OCI-LY7 (cell line): ENCODE measurements at regions not wholly inside any gene's neighbourhood (a gene's known extent, or its start where the extent isn't known, plus 50 kb on each side); places are given as distances from the start of the nearest gene placed in this dataset.

Experiments used
- BruUV-seq: library from RNA; stranded (reverse); fragments of 400-500 nt; replicated peaks from 2 replicates; lab custom pipeline; 2021; lab: Mats Ljungman, UMichigan
- CTCF ChIA-PET: fragments of 300-600 bp; sonication (Branson Sonifier 250); formaldehyde crosslinking; loops from one replicate; lab custom pipeline; 2022; ENCODE audit warnings: antibody characterized with exemption; ENCODE audit not compliant: unreplicated experiment; lab: Charles Lee
- POLR2A ChIA-PET: fragments of 300-600 bp; sonication (Branson Sonifier 250); formaldehyde crosslinking; loops from one replicate; lab custom pipeline; 2022; ENCODE audit warnings: antibody characterized with exemption; lab: Charles Lee
- DNase-seq: peaks from one replicate; pipeline ENCODE4 v3.0.0-alpha.2; 2015; ENCODE audit warnings: low spot score
- H2AFZ ChIP-seq: fragments of 200-600 bp; sonication (generic), shearing (Covaris generic); 2 replicates; pipeline ENCODE4 v1.6.1; 2014; ENCODE audit warnings: mild to moderate bottlenecking, antibody characterized with exemption, low read length, moderate library complexity
- H3K27ac ChIP-seq: fragments of 200-600 bp; sonication (generic); 2 replicates; pipeline ENCODE4 v1.5.1; 2014; ENCODE audit warnings: mixed run types, low read depth, mild to moderate bottlenecking, moderate library complexity, low read length, inconsistent platforms; ENCODE audit not compliant: poor library complexity, severe bottlenecking
- H3K36me3 ChIP-seq: fragments of 200-600 bp; sonication (generic); 2 replicates; pipeline ENCODE4 v1.6.1; 2014; ENCODE audit warnings: mild to moderate bottlenecking, antibody characterized with exemption, low read length, moderate library complexity, mixed read lengths; ENCODE audit not compliant: insufficient read depth
- H3K4me1 ChIP-seq: fragments of 200-600 bp; sonication (generic); 2 replicates; pipeline ENCODE4 v1.5.1; 2014; ENCODE audit warnings: mild to moderate bottlenecking, low read length; ENCODE audit not compliant: insufficient read depth, poor library complexity, severe bottlenecking
- H3K4me2 ChIP-seq: fragments of 200-600 bp; sonication (generic); 2 replicates; pipeline ENCODE4 v1.6.1; 2014; ENCODE audit warnings: mild to moderate bottlenecking, low read length
- H3K4me3 ChIP-seq: fragments of 200-600 bp; sonication (generic); 2 replicates; pipeline ENCODE4 v1.5.1; 2014; ENCODE audit warnings: mild to moderate bottlenecking, low read depth, low read length; ENCODE audit not compliant: poor library complexity, severe bottlenecking
- H3K79me2 ChIP-seq: fragments of 200-600 bp; sonication (generic); 2 replicates; pipeline ENCODE4 v1.6.1; 2016; ENCODE audit warnings: low read depth, mild to moderate bottlenecking, low read length, moderate library complexity, mixed read lengths; ENCODE audit not compliant: insufficient read depth
- H3K9me2 ChIP-seq: fragments of 200-600 bp; sonication (generic); 2 replicates; pipeline ENCODE4 v1.6.1; 2016; ENCODE audit warnings: mild to moderate bottlenecking, low read length, mixed read lengths; ENCODE audit not compliant: insufficient read depth
- H3K9me3 ChIP-seq: fragments of 200-600 bp; sonication (generic); 2 replicates; pipeline ENCODE4 v1.6.1; 2014; ENCODE audit warnings: mild to moderate bottlenecking, mixed run types, low read length, mixed read lengths
- H4K20me1 ChIP-seq: fragments of 200-600 bp; sonication (generic); 2 replicates; pipeline ENCODE4 v1.6.1; 2014; ENCODE audit warnings: mild to moderate bottlenecking, antibody characterized with exemption, low read length, moderate library complexity, mixed read lengths; ENCODE audit not compliant: insufficient read depth
- CTCF ChIP-seq: fragments of 200-600 bp; sonication (generic); conservative IDR thresholded peaks from 2 replicates; pipeline ENCODE4 v1.5.1; 2014; ENCODE audit warnings: mild to moderate bottlenecking, antibody characterized with exemption, low read length, moderate library complexity, mixed read lengths
- EZH2phosphoT487 ChIP-seq: fragments of 200-600 bp; sonication (generic); IDR thresholded peaks from 2 replicates; pipeline ENCODE4 v1.6.1; 2018; ENCODE audit warnings: low read depth, borderline replicate concordance, mild to moderate bottlenecking, mixed run types, antibody characterized with exemption, low read length, moderate library complexity, mixed read lengths
- intact Hi-C: fragments of 100-400 bp; cut with micrococcal nuclease; formaldehyde crosslinking; loops from one replicate; pipeline ENCODE4 v1.10.0; 2022; ENCODE audit not compliant: unreplicated experiment

DNA sequence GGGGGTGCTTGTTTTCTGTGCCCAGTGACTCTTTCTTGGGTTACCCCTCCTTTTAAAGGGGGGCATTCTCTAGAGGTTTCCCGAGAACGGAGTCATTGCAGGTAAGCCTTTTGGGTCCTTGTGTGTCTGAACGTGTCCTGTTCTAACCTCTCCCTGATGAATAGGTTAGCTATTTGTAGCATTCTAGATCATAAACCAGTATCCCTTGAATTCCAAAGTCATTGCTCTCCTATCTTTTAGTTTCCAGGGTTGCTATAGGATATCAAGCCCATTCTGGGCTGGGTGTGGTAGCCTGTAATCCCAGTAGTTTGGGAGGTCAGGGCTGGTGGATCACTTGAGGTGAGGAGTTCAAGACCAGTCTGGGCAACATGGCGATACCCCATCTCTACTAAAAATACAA lies 65.9 kb upstream of the YWHAQ start:
- POLR2A ChIA-PET = no interaction called here
- Histone ChIP-seq H3K36me3 (no peaks in the 10 kb centered on the region), H4K20me1 (no peaks in the 10 kb centered on the region), H3K9me2 (no peaks in the 10 kb centered on the region), H3K4me2 (no peak overlapping the region), H3K27ac (no peak overlapping the region), H2AFZ (no peak overlapping the region), H3K9me3 (no peaks in the 10 kb centered on the region), H3K4me3 (no peak overlapping the region), H3K79me2 (no peaks in the 10 kb centered on the region), H3K4me1 (no peaks in the 10 kb centered on the region)
- TF ChIP-seq CTCF (no peak), EZH2phosphoT487 (no peak)
- intact Hi-C loops = no loop called here
- BruUV-seq = no TSS peak
- CTCF ChIA-PET = no interaction called here
- no peak for DNase-seq

DNA sequence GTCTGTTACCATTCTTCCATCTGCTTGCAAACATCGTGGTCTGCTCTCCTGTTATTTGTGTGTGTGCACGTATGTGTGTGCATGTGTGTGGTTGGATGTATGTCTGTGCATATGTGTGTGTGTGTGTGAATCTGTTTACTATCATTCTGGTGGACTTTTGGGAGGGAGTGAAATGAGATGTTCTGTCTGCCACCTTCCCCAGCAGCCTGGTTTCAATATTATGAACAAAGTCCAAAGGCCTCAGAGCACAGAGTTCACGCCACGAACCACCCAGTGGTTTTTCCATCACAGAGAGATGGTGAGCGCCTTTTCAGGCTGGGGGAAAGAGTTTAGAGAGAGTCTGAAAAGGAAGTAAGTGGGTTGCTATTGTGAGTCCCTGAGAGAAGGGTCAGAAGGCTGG lies 67.1 kb upstream of the YWHAQ start:
- BruUV-seq = no TSS peak
- POLR2A ChIA-PET = interaction anchor here (0.5 kb wide), 1 partner anchor 484 kb away, joined by 4 read pairs; no protein-coding TSS in a partner anchor
- H3K36me3 ChIP-seq = no peaks in the 10 kb centered on the region

DNA sequence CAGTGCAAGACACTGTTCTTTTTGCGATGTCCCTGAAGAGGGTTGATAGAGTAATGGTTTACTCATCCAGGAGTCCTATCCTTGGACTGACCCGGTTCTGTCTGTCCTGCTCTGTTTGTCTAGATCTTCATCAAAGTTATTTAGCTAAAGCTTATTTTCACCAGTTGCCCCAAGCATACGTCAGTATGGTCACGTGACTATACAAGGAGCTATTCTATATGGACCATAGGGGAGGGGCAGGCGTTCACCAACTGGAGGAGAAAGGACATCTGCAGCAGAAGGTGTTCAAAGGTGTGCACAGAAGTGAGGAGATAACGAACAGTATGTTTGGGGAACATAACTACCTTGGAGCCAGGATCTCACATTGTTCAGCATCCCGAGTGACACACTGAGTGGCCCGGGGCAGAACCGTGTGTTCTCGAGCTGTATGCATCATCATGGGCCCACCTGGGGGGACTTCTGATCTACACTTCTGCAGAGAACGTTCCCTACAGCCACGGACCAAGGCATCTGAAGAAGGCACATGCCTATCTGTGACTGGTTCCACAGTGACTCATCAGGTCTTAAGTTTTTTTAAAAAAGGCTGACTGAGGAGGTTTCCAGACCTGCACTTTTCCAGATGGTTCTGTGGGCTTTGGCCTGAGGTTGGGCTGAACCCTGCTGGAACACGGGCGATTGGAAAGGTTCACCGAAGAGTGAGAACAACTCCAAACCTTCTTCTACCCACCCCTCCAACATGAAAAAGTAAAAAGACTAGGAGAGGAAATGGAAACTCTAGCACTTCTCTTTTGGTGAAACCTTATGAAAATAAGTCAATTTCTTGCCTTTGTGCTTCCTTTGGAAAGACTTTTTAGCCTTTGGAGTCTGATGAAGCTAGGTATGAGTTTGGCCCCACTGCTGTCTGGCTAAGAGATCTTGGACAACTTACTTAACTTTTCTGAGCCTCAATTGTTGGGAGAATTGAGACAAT lies 68.6 kb upstream of the YWHAQ start:
- no TSS peak for BruUV-seq
- no peaks in the 10 kb centered on the region for H3K4me1 ChIP-seq
- POLR2A ChIA-PET = no interaction called here
- H3K79me2 ChIP-seq = no peaks in the 10 kb centered on the region
- no peak overlapping the region for H3K4me3 ChIP-seq
- CTCF ChIA-PET = no interaction called here
- intact Hi-C loops = no loop called here
- no peak for DNase-seq
- H3K9me2 ChIP-seq = no peaks in the 10 kb centered on the region
- H4K20me1 ChIP-seq = no peaks in the 10 kb centered on the region
- TF ChIP-seq CTCF (no peak), EZH2phosphoT487 (no peak)
- H3K27ac ChIP-seq = no peak overlapping the region
- no peak overlapping the region for H3K4me2 ChIP-seq
- no peak overlapping the region for H2AFZ ChIP-seq
- no peaks in the 10 kb centered on the region for H3K36me3 ChIP-seq
- no peaks in the 10 kb centered on the region for H3K9me3 ChIP-seq

More for the DNA sequence above, 67.1 kb upstream of the YWHAQ start:
- CTCF ChIA-PET = no interaction called here
- Histone ChIP-seq H3K27ac (no peak overlapping the region), H3K4me3 (no peak overlapping the region), H3K9me3 (no peaks in the 10 kb centered on the region), H3K4me1 (no peaks in the 10 kb centered on the region), H4K20me1 (no peaks in the 10 kb centered on the region), H2AFZ (no peak overlapping the region), H3K4me2 (no peak overlapping the region), H3K79me2 (no peaks in the 10 kb centered on the region), H3K9me2 (no peaks in the 10 kb centered on the region)
- no peak for TF ChIP-seq EZH2phosphoT487
- intact Hi-C loops = no loop called here
- no peak for DNase-seq
